ENCODE measurements at regions not wholly inside any gene's neighbourhood (a gene's known extent, or its start where the extent isn't known, plus 50 kb on each side); places are given as distances from the start of the nearest gene placed in this dataset.

GRCh38 chr2:215601526-215601925 is 165.7 kb upstream of the FN1 start:
- Histone ChIP-seq H2AFZ (ENCODE audit: insufficient read depth, low read depth, low read length, poor library complexity, severe bottlenecking) (no peak overlapping the region), H3K36me3 (replicated peaks in 1 of 2; ENCODE audit: control extremely low read depth in 1 of 2, control insufficient read depth in 1 of 2, extremely low read depth in 1 of 2, insufficient read depth in 2 of 2, low read length in 1 of 2) (no peaks in the 10 kb centered on the region), H3K27ac (ENCODE audit: low read length in 2 of 2) (no peak overlapping the region), H3K4me1 (ENCODE audit: control insufficient read depth in 2 of 2, insufficient read depth in 2 of 2, low read length in 2 of 2) (no peaks in the 10 kb centered on the region), H3K9me3 (ENCODE audit: control extremely low read depth in 1 of 3, control insufficient read depth in 2 of 3, insufficient read depth in 1 of 3, low read length in 2 of 3) (no peaks in the 10 kb centered on the region), H3K27me3 (replicated peaks in 1 of 4; ENCODE audit: control extremely low read depth in 1 of 4, control insufficient read depth in 3 of 4, insufficient read depth in 4 of 4, low read length in 3 of 4) (no peaks in the 10 kb centered on the region), H3K79me2 (ENCODE audit: control insufficient read depth, insufficient read depth, low read length) (no peaks in the 10 kb centered on the region), H4K20me1 (ENCODE audit: control insufficient read depth, insufficient read depth, low read length, poor library complexity, severe bottlenecking) (no peaks in the 10 kb centered on the region), H3K9ac (ENCODE audit: low read length) (no peak overlapping the region), H3K4me3 (ENCODE audit: control extremely low read depth in 1 of 5, extremely low read depth in 1 of 5, insufficient read depth in 1 of 5, low read depth in 2 of 5, low read length in 4 of 5) (no peak overlapping the region), H3K4me2 (replicated peaks; ENCODE audit: low read depth, low read length, poor library complexity, severe bottlenecking) (no peak overlapping the region)
- H3K27me3 Mint-ChIP-seq, result peaks cover 20% of the 10 kb centered on the region
- ATAC-seq (ENCODE audit: low read depth), result no peak
- intact Hi-C loops (cut with micrococcal nuclease), result no loop called here
- no CpG with 5 or more reads among the region's 3 CpGs for WGBS (ENCODE audit: insufficient coverage)
- H3K9me3 Mint-ChIP-seq (ENCODE audit: insufficient read depth), result no peaks in the 10 kb centered on the region
- H3K4me3 Mint-ChIP-seq, result no peak overlapping the region
- ChIA-PET POLR2A (no interaction called here), CTCF (no interaction called here)
- H3K4me1 Mint-ChIP-seq, result no peaks in the 10 kb centered on the region
- no peak for TF ChIP-seq CTCF (IDR thresholded peaks at IDR 0.05)
- TF ChIP-seq EZH2 (IDR thresholded peaks at IDR 0.05; ENCODE audit: borderline replicate concordance, insufficient read depth, low read depth, low read length, poor library complexity, severe bottlenecking), result no peak
- no peak for DNase-seq
- no peak overlapping the region for H3K27ac Mint-ChIP-seq

GRCh38 chr2:215598376-215598975 is 162.6 kb upstream of the FN1 start:
- H3K27me3 ChIP-seq (replicated peaks in 1 of 4; ENCODE audit: control extremely low read depth in 1 of 4, control insufficient read depth in 3 of 4, insufficient read depth in 4 of 4, low read length in 3 of 4), result no peaks in the 10 kb centered on the region
- no peaks in the 10 kb centered on the region for H3K79me2 ChIP-seq (ENCODE audit: control insufficient read depth, insufficient read depth, low read length)
- H3K4me1 Mint-ChIP-seq, result no peaks in the 10 kb centered on the region
- ATAC-seq (ENCODE audit: low read depth) (no peak), DNase-seq (no peak)
- H3K27ac ChIP-seq (ENCODE audit: low read length in 2 of 2), result no peak overlapping the region
- intact Hi-C loops (cut with micrococcal nuclease), result no loop called here
- H3K27ac Mint-ChIP-seq, result no peak overlapping the region
- no peaks in the 10 kb centered on the region for H3K36me3 ChIP-seq (replicated peaks in 1 of 2; ENCODE audit: control extremely low read depth in 1 of 2, control insufficient read depth in 1 of 2, extremely low read depth in 1 of 2, insufficient read depth in 2 of 2, low read length in 1 of 2)
- H3K9me3 Mint-ChIP-seq (ENCODE audit: insufficient read depth), result no peaks in the 10 kb centered on the region
- no peak overlapping the region for H3K9ac ChIP-seq (ENCODE audit: low read length)
- H3K27me3 Mint-ChIP-seq, result peaks cover 11% of the 10 kb centered on the region
- WGBS (ENCODE audit: insufficient coverage), result no CpG with 5 or more reads among the region's 3 CpGs
- H2AFZ ChIP-seq (ENCODE audit: insufficient read depth, low read depth, low read length, poor library complexity, severe bottlenecking), result no peak overlapping the region
- no peak overlapping the region for H3K4me2 ChIP-seq (replicated peaks; ENCODE audit: low read depth, low read length, poor library complexity, severe bottlenecking)
- H3K4me3 ChIP-seq (ENCODE audit: control extremely low read depth in 1 of 5, extremely low read depth in 1 of 5, insufficient read depth in 1 of 5, low read depth in 2 of 5, low read length in 4 of 5), result no peak overlapping the region
- no peak for TF ChIP-seq EZH2 (IDR thresholded peaks at IDR 0.05; ENCODE audit: borderline replicate concordance, insufficient read depth, low read depth, low read length, poor library complexity, severe bottlenecking)
- no peak for TF ChIP-seq CTCF (IDR thresholded peaks at IDR 0.05)
- no peaks in the 10 kb centered on the region for H3K9me3 ChIP-seq (ENCODE audit: control extremely low read depth in 1 of 3, control insufficient read depth in 2 of 3, insufficient read depth in 1 of 3, low read length in 2 of 3)
- H3K4me1 ChIP-seq (ENCODE audit: control insufficient read depth in 2 of 2, insufficient read depth in 2 of 2, low read length in 2 of 2), result no peaks in the 10 kb centered on the region
- CTCF ChIA-PET, result no interaction called here
- no peaks in the 10 kb centered on the region for H4K20me1 ChIP-seq (ENCODE audit: control insufficient read depth, insufficient read depth, low read length, poor library complexity, severe bottlenecking)
- POLR2A ChIA-PET, result interaction anchor here (0.6 kb wide), 1 partner anchor 156 kb away, joined by 4 read pairs; no protein-coding TSS in a partner anchor
- H3K4me3 Mint-ChIP-seq, result no peak overlapping the region
